ENCODE measurements at regions not wholly inside any gene's neighbourhood (a gene's known extent, or its start where the extent isn't known, plus 50 kb on each side); places are given as distances from the start of the nearest gene placed in this dataset.

DNA sequence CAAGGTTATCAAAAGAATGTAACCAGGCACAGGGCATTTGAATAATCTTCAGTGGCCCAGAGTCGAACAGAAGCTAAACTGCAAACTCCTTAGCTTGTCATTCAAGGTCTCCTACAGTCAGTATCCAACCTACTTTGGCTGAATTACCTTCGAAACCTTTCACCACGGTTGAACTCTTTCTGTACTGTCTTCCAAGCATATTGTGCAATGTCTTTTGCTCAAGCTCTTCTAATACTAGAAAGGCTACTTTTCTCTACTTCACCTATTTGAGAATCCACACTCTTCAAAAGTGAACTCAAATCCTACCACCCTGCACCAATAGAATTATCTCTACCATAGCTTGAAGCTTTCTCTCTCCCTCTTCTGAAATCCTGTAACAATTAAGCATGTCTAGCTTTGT lies 142.9 kb downstream of the NR4A2 start:
- Histone ChIP-seq H3K27me3 (no peaks in the 10 kb centered on the region), H3K4me3 (no peak overlapping the region), H3K36me3 (no peaks in the 10 kb centered on the region), H3K27ac (no peak overlapping the region), H3K4me1 (no peaks in the 10 kb centered on the region), H3K9me3 (no peaks in the 10 kb centered on the region)
- TF ChIP-seq, protein P1, sequence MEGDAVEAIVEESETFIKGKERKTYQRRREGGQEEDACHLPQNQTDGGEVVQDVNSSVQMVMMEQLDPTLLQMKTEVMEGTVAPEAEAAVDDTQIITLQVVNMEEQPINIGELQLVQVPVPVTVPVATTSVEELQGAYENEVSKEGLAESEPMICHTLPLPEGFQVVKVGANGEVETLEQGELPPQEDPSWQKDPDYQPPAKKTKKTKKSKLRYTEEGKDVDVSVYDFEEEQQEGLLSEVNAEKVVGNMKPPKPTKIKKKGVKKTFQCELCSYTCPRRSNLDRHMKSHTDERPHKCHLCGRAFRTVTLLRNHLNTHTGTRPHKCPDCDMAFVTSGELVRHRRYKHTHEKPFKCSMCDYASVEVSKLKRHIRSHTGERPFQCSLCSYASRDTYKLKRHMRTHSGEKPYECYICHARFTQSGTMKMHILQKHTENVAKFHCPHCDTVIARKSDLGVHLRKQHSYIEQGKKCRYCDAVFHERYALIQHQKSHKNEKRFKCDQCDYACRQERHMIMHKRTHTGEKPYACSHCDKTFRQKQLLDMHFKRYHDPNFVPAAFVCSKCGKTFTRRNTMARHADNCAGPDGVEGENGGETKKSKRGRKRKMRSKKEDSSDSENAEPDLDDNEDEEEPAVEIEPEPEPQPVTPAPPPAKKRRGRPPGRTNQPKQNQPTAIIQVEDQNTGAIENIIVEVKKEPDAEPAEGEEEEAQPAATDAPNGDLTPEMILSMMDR (IDR thresholded peaks at IDR 0.05 in 4 of 5, conservative IDR thresholded peaks at IDR 0.05 in 1 of 5) = no peak
- TF ChIP-seq POLR2A (IDR thresholded peaks at IDR 0.05) = no peak
- ATAC-seq = no peak
- intact Hi-C loops (cut with DNase I; ENCODE audit: low total_unique reads) (no loop called here), in situ Hi-C loops (cut with MboI; ENCODE audit: low sequenced_read_pairs in 4 of 4) (no loop called here)
- DNase-seq = no peak

DNA sequence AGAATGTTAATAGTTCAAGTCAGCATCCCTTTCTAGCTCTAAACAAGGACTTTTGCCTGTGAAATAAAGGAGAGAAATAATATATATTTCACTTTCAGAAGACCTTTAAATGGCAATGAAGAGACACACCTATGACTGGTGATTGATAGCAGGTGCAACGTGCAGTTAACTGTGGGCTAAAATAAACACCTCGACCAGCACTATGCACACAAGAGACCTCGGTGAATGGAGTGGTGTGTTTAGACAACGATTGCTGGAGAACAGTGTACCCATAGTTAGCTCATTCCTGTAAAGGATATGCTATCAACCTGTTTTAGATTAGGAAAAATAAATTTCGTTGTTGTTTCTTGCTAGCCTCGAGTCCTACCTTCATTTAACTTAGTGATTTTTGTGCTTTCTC lies 143.4 kb downstream of the NR4A2 start:
- Histone ChIP-seq H3K27ac (no peak overlapping the region), H3K27me3 (no peaks in the 10 kb centered on the region), H3K4me3 (no peak overlapping the region), H3K9me3 (no peaks in the 10 kb centered on the region), H3K4me1 (no peaks in the 10 kb centered on the region), H3K36me3 (no peaks in the 10 kb centered on the region)
- TF ChIP-seq POLR2A (IDR thresholded peaks at IDR 0.05) = no peak
- TF ChIP-seq, protein P1 (IDR thresholded peaks at IDR 0.05 in 4 of 5, conservative IDR thresholded peaks at IDR 0.05 in 1 of 5) = no peak
- ATAC-seq (no peak), DNase-seq (no peak)
- in situ Hi-C loops (cut with MboI; ENCODE audit: low sequenced_read_pairs in 4 of 4) = no loop called here
- intact Hi-C loops (cut with DNase I; ENCODE audit: low total_unique reads) = no loop called here

- Histone ChIP-seq H3K4me3 (no peak overlapping the region), H3K27me3 (no peaks in the 10 kb centered on the region), H3K27ac (no peak overlapping the region), H3K36me3 (no peaks in the 10 kb centered on the region), H3K9me3 (no peaks in the 10 kb centered on the region), H3K4me1 (no peaks in the 10 kb centered on the region)
- in situ Hi-C loops (cut with MboI; ENCODE audit: low sequenced_read_pairs in 4 of 4) (no loop called here), intact Hi-C loops (cut with DNase I; ENCODE audit: low total_unique reads) (no loop called here)
- ATAC-seq (no peak), DNase-seq (no peak)
- TF ChIP-seq, protein P1 (IDR thresholded peaks at IDR 0.05 in 4 of 5, conservative IDR thresholded peaks at IDR 0.05 in 1 of 5) = no peak
- TF ChIP-seq POLR2A (IDR thresholded peaks at IDR 0.05) = no peak
Measured at GRCh38 chr2:156182132-156182531, 150.4 kb downstream of the NR4A2 start.

- H3K36me3 ChIP-seq = no peaks in the 10 kb centered on the region
- in situ Hi-C loops (cut with MboI; ENCODE audit: low sequenced_read_pairs in 4 of 4) (no loop called here), intact Hi-C loops (cut with DNase I; ENCODE audit: low total_unique reads) (no loop called here)
- ATAC-seq = no peak
- H3K9me3 ChIP-seq = no peaks in the 10 kb centered on the region
- no peak overlapping the region for H3K4me3 ChIP-seq
- no peak for TF ChIP-seq POLR2A (IDR thresholded peaks at IDR 0.05)
- TF ChIP-seq, protein P1 (IDR thresholded peaks at IDR 0.05 in 4 of 5, conservative IDR thresholded peaks at IDR 0.05 in 1 of 5) = no peak
- H3K27me3 ChIP-seq = no peaks in the 10 kb centered on the region
- no peaks in the 10 kb centered on the region for H3K4me1 ChIP-seq
- DNase-seq = no peak
- H3K27ac ChIP-seq = no peak overlapping the region
Measured at GRCh38 chr2:156181208-156181607, 151.3 kb downstream of the NR4A2 start.

DNA sequence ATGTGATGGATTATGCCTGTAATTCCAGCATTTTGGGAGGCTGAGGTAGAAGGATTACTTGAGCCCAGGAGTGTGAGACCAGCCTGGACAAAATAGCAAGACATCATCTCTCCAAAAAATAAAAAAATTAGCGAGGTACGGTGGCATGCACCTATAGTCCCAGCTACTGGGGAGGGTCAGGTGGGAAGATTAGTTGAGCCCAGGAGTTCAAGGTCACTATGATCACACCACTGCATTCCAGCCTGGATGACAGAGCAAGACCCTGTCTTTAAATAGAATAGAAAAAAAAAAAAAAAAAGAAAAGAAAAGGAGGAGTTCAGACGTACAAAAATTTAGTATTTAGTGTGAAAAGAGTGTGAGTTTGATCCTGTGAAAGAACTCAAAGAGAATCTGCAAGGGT lies 154.9 kb downstream of the NR4A2 start:
- Histone ChIP-seq H3K4me1 (no peaks in the 10 kb centered on the region), H3K27ac (no peak overlapping the region), H3K4me3 (no peak overlapping the region), H3K9me3 (no peaks in the 10 kb centered on the region), H3K36me3 (no peaks in the 10 kb centered on the region), H3K27me3 (no peaks in the 10 kb centered on the region)
- DNase-seq = no peak
- in situ Hi-C loops (cut with MboI; ENCODE audit: low sequenced_read_pairs in 4 of 4) (no loop called here), intact Hi-C loops (cut with DNase I; ENCODE audit: low total_unique reads) (no loop called here)
- ATAC-seq = no peak
- TF ChIP-seq POLR2A (IDR thresholded peaks at IDR 0.05) = no peak
- TF ChIP-seq, protein P1 (IDR thresholded peaks at IDR 0.05 in 4 of 5, conservative IDR thresholded peaks at IDR 0.05 in 1 of 5) = no peak
